PC-9 (cell line): ENCODE measurements at regions not wholly inside any gene's neighbourhood (a gene's known extent, or its start where the extent isn't known, plus 50 kb on each side); places are given as distances from the start of the nearest gene placed in this dataset.

Experiments used
- BruUV-seq: library from RNA; stranded (reverse); fragments of 400-500 nt; replicated peaks from 2 replicates; lab custom pipeline; 2021; lab: Mats Ljungman, UMichigan
- CTCF ChIA-PET: fragments of 300-600 bp; sonication (Branson Sonifier 250); formaldehyde crosslinking; loops from one replicate; lab custom pipeline; 2022; ENCODE audit warnings: antibody characterized with exemption; lab: Charles Lee
- POLR2A ChIA-PET: fragments of 300-600 bp; sonication (Branson Sonifier 250); formaldehyde crosslinking; loops from one replicate; lab custom pipeline; 2022; ENCODE audit warnings: antibody characterized with exemption; ENCODE audit not compliant: unreplicated experiment; lab: Charles Lee
- DNase-seq, 2 experiments: peaks; one replicate each; pipeline versions ENCODE4 v3.0.0 to v3.0.0-alpha.2; 2015 to 2022; ENCODE audit warnings: mixed read lengths in 1 of 2
- H2AFZ ChIP-seq: fragments of 200-600 bp; sonication (generic); 2 replicates; pipeline ENCODE4 v1.8.1; 2017; ENCODE audit warnings: antibody characterized with exemption
- H3F3A ChIP-seq: fragments of 200-600 bp; sonication (generic); 2 replicates; pipeline ENCODE4 v1.8.1; 2017; ENCODE audit warnings: antibody characterized with exemption, mild to moderate bottlenecking, low read depth; ENCODE audit not compliant: insufficient read depth
- H3K27ac ChIP-seq: fragments of 200-600 bp; sonication (generic); 2 replicates; pipeline ENCODE4 v1.6.1; 2016; ENCODE audit warnings: mixed run types
- H3K27me3 ChIP-seq: fragments of 200-600 bp; sonication (generic); 2 replicates; pipeline ENCODE4 v1.6.1; 2016; ENCODE audit warnings: low read depth, mixed run types; ENCODE audit not compliant: insufficient read depth
- H3K36me3 ChIP-seq: fragments of 200-600 bp; sonication (generic); 2 replicates; pipeline ENCODE4 v1.6.1; 2016; ENCODE audit warnings: low read depth, mixed run types
- H3K4me1 ChIP-seq: fragments of 200-600 bp; sonication (generic); replicated peaks from 2 replicates; pipeline ENCODE4 v1.6.1; 2016; ENCODE audit warnings: mixed run types; ENCODE audit not compliant: insufficient read depth
- H3K4me2 ChIP-seq: fragments of 200-600 bp; sonication (generic); 2 replicates; pipeline ENCODE4 v1.6.1; 2017; ENCODE audit warnings: mixed run types
- H3K4me3 ChIP-seq: fragments of 200-600 bp; sonication (generic); 2 replicates; pipeline ENCODE4 v1.6.1; 2016; ENCODE audit warnings: mixed run types
- H3K79me2 ChIP-seq: fragments of 200-600 bp; sonication (generic); 2 replicates; pipeline ENCODE4 v1.6.1; 2017; ENCODE audit warnings: low read depth, mixed run types
- H3K9me2 ChIP-seq: fragments of 200-600 bp; sonication (generic); 2 replicates; pipeline ENCODE4 v1.8.1; 2017; ENCODE audit warnings: mild to moderate bottlenecking; ENCODE audit not compliant: insufficient read depth
- H3K9me3 ChIP-seq: fragments of 200-600 bp; sonication (generic); 2 replicates; pipeline ENCODE4 v1.8.1; 2016; ENCODE audit warnings: low read depth; ENCODE audit not compliant: insufficient read depth
- H4K20me1 ChIP-seq: fragments of 200-600 bp; sonication (generic); 2 replicates; pipeline ENCODE4 v1.8.1; 2017; ENCODE audit not compliant: insufficient read depth
- CTCF ChIP-seq: fragments of 200-600 bp; sonication (generic); conservative IDR thresholded peaks from 2 replicates; pipeline ENCODE4 v1.6.1; 2017; ENCODE audit warnings: mixed run types, antibody characterized with exemption, mild to moderate bottlenecking, moderate library complexity
- EZH2 ChIP-seq: fragments of 200-600 bp; sonication (generic); IDR thresholded peaks from 2 replicates; pipeline ENCODE4 v1.8.0; 2017; ENCODE audit warnings: antibody characterized with exemption, low read depth
- intact Hi-C: fragments of 100-400 bp; cut with micrococcal nuclease; formaldehyde crosslinking; loops from one replicate; pipeline ENCODE4 v1.10.0; 2022; ENCODE audit not compliant: unreplicated experiment

DNA sequence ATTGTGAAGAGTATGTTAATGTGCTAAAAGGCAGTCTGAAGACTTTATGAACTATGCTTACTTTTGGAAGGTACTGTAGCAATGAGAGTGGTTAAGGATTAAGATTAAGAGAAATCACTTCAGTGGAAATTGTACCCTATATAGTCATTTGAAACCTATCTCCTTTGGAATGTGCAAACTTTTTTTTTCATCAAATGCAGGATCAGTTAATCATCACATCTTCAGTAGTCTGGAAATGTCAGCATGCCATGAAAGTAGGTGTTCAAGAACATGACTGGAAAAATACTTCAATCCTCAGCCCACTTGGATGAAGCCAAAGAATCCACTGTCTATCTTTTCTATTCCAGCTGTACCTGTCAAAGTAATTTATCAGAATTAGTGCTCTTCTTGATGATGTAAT is 157.8 kb upstream of the TMEM161B start:
- BruUV-seq, result no TSS peak
- intact Hi-C loops, result no loop called here
- ChIA-PET CTCF (no interaction called here), POLR2A (interaction anchor here (0.6 kb wide), 1 partner anchor 55 kb away, joined by 4 read pairs; no protein-coding TSS in a partner anchor)
- TF ChIP-seq EZH2, result no peak
- no peak for TF ChIP-seq CTCF
- DNase-seq, result no peak
- no peaks in the 10 kb centered on the region for H3K9me2 ChIP-seq
- H4K20me1 ChIP-seq, result no peaks in the 10 kb centered on the region
- H3K4me2 ChIP-seq, result no peak overlapping the region
- no peaks in the 10 kb centered on the region for H3K27me3 ChIP-seq
- no peak overlapping the region for H3K4me3 ChIP-seq
- H2AFZ ChIP-seq, result no peak overlapping the region
- H3K9me3 ChIP-seq, result no peaks in the 10 kb centered on the region
- H3K36me3 ChIP-seq, result no peaks in the 10 kb centered on the region
- no peak overlapping the region for H3K27ac ChIP-seq
- no peaks in the 10 kb centered on the region for H3F3A ChIP-seq
- no peaks in the 10 kb centered on the region for H3K4me1 ChIP-seq
- no peaks in the 10 kb centered on the region for H3K79me2 ChIP-seq

- Histone ChIP-seq H3K9me2 (no peaks in the 10 kb centered on the region), H3K4me3 (no peak overlapping the region), H2AFZ (no peak overlapping the region), H3K27me3 (no peaks in the 10 kb centered on the region), H3K4me2 (no peak overlapping the region), H3K27ac (no peak overlapping the region), H3K79me2 (no peaks in the 10 kb centered on the region), H3K36me3 (no peaks in the 10 kb centered on the region), H4K20me1 (no peaks in the 10 kb centered on the region), H3K4me1 (no peaks in the 10 kb centered on the region), H3F3A (no peaks in the 10 kb centered on the region), H3K9me3 (no peaks in the 10 kb centered on the region)
- DNase-seq, result no peak
- CTCF ChIA-PET, result no interaction called here
- intact Hi-C loops, result no loop called here
- POLR2A ChIA-PET, result no interaction called here
- no TSS peak for BruUV-seq
- TF ChIP-seq CTCF (no peak), EZH2 (no peak)
Measured at GRCh38 chr5:88425124-88425523, 156.5 kb upstream of the TMEM161B start.

DNA sequence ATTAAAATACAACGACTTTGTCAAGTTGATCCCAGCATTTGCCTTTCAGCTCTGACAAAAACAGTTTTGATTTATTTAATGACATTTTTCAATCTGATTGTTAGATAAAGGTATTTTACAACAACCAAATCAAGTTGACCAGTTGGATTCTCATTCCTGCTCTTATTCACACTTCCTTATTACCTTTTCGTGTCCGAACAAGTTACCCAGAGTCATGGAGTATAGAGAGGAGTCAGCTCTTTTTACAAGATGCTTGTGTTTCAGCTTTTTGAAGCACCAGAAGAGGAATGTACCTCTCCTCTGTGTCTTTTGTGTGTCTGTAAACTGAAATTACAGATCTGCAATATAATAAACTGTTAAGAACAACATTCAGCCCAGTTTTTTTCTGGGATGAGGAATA is 151.3 kb upstream of the TMEM161B start:
- DNase-seq, result no peak
- Histone ChIP-seq H3K9me2 (no peaks in the 10 kb centered on the region), H3K4me2 (no peak overlapping the region), H3F3A (no peaks in the 10 kb centered on the region), H3K79me2 (no peaks in the 10 kb centered on the region), H4K20me1 (no peaks in the 10 kb centered on the region), H3K4me3 (no peak overlapping the region), H3K9me3 (no peaks in the 10 kb centered on the region; the same call in 1 of the 2 replicates), H2AFZ (0 out of 2 replicates have a peak overlapping the region, but pooled peaks have one; percentile 8), H3K27ac (no peak overlapping the region), H3K27me3 (no peaks in the 10 kb centered on the region), H3K36me3 (no peaks in the 10 kb centered on the region), H3K4me1 (no peaks in the 10 kb centered on the region)
- BruUV-seq, result no TSS peak
- TF ChIP-seq EZH2 (no peak), CTCF (no peak)
- CTCF ChIA-PET, result no interaction called here
- intact Hi-C loops, result no loop called here
- POLR2A ChIA-PET, result no interaction called here
